ENCODE measurements at regions not wholly inside any gene's neighbourhood (a gene's known extent, or its start where the extent isn't known, plus 50 kb on each side); places are given as distances from the start of the nearest gene placed in this dataset.

- Mint-ChIP-seq H3K9me3 (no peaks in the 10 kb centered on the region), H3K27ac (no peak overlapping the region), H3K4me1 (no peaks in the 10 kb centered on the region), H3K36me3 (no peaks in the 10 kb centered on the region), H3K4me3 (no peak overlapping the region), H3K27me3 (peaks cover 4 to 12% of the 10 kb centered on the region in 2 donors)
- Histone ChIP-seq H3K9me3 (ENCODE audit: low read length) (no peaks in the 10 kb centered on the region), H3K27me3 (ENCODE audit: insufficient read depth, low read length, poor library complexity, severe bottlenecking) (no peaks in the 10 kb centered on the region), H3K4me3 (ENCODE audit: low read length) (no peak overlapping the region), H3K4me1 (ENCODE audit: insufficient read depth, low read length) (no peaks in the 10 kb centered on the region), H3K27ac (ENCODE audit: low read depth, low read length) (no peak overlapping the region), H3K36me3 (ENCODE audit: insufficient read depth, low read length) (no peaks in the 10 kb centered on the region)
- DNase-seq, result no peak
- POLR2A ChIA-PET, result no interaction called here
- CTCF ChIA-PET, result interaction anchor here (0.6 to 1.6 kb wide), 5 partner anchors 13 to 442 kb away, joined by 3 to 4 read pairs (median 3); no protein-coding TSS in a partner anchor
Measured at GRCh38 chr12:46676797-46677520, 148.8 kb downstream of the SLC38A4 start.

GRCh38 chr12:46676396-46676795 is 149.4 kb downstream of the SLC38A4 start:
- no peaks in the 10 kb centered on the region for H3K9me3 Mint-ChIP-seq
- Histone ChIP-seq H3K27ac (ENCODE audit: low read depth, low read length) (no peak overlapping the region), H3K27me3 (ENCODE audit: insufficient read depth, low read length, poor library complexity, severe bottlenecking) (no peaks in the 10 kb centered on the region), H3K9me3 (ENCODE audit: low read length) (no peaks in the 10 kb centered on the region), H3K36me3 (ENCODE audit: insufficient read depth, low read length) (no peaks in the 10 kb centered on the region), H3K4me3 (ENCODE audit: low read length) (no peak overlapping the region), H3K4me1 (ENCODE audit: insufficient read depth, low read length) (no peaks in the 10 kb centered on the region)
- DNase-seq, result no peak
- POLR2A ChIA-PET, result no interaction called here
- CTCF ChIA-PET, result interaction anchor here (0.6 to 1.6 kb wide), 3 partner anchors 12 to 442 kb away, joined by 3 to 4 read pairs (median 4); no protein-coding TSS in a partner anchor
- no peaks in the 10 kb centered on the region for H3K4me1 Mint-ChIP-seq
- H3K36me3 Mint-ChIP-seq, result no peaks in the 10 kb centered on the region
- no peak overlapping the region for H3K4me3 Mint-ChIP-seq
- peaks cover 4 to 12% of the 10 kb centered on the region in 2 donors for H3K27me3 Mint-ChIP-seq
- no peak overlapping the region for H3K27ac Mint-ChIP-seq

DNA sequence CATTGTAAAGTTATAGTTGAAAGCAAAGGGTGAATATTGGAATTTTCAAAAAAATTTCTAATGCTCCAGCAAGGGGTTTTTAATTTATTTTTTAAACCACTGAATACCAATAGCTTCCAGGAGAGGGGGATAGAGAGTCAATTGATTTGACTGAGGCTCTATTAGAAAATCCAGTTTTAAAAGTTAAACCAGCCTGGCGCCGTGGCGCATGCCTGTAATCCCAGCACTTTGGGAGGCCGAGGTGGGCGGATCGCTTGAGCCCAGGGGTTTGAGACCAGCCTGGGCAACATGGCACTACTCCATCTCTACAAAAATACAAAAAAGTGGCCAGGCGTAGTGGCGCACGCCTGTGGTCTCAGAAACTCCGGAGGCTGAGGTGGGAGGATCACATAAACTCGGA is 150.1 kb downstream of the SLC38A4 start:
- H3K4me3 ChIP-seq (ENCODE audit: low read length), result no peak overlapping the region
- Mint-ChIP-seq H3K27me3 (peaks cover 4 to 12% of the 10 kb centered on the region in 2 donors), H3K4me3 (no peak overlapping the region), H3K4me1 (no peaks in the 10 kb centered on the region), H3K27ac (no peak overlapping the region), H3K9me3 (no peaks in the 10 kb centered on the region), H3K36me3 (no peaks in the 10 kb centered on the region)
- no peaks in the 10 kb centered on the region for H3K9me3 ChIP-seq (ENCODE audit: low read length)
- ChIA-PET POLR2A (no interaction called here), CTCF (interaction anchor here (1.0 to 1.6 kb wide), 3 partner anchors 12 to 232 kb away, joined by 3 to 5 read pairs (median 3); no protein-coding TSS in a partner anchor)
- H3K4me1 ChIP-seq (ENCODE audit: insufficient read depth, low read length), result no peaks in the 10 kb centered on the region
- H3K27me3 ChIP-seq (ENCODE audit: insufficient read depth, low read length, poor library complexity, severe bottlenecking), result no peaks in the 10 kb centered on the region
- H3K36me3 ChIP-seq (ENCODE audit: insufficient read depth, low read length), result no peaks in the 10 kb centered on the region
- DNase-seq, result peak in 1 of 5 donors; percentile 20
- H3K27ac ChIP-seq (ENCODE audit: low read depth, low read length), result no peak overlapping the region

GRCh38 chr12:46674800-46675199 is 151.0 kb downstream of the SLC38A4 start:
- CTCF ChIA-PET, result interaction anchor here (1.2 to 1.6 kb wide), 2 partner anchors 13 to 321 kb away, joined by 3 to 5 read pairs; no protein-coding TSS in a partner anchor
- H3K4me3 Mint-ChIP-seq, result no peak overlapping the region
- Histone ChIP-seq H3K4me1 (ENCODE audit: insufficient read depth, low read length) (no peaks in the 10 kb centered on the region), H3K36me3 (ENCODE audit: insufficient read depth, low read length) (no peaks in the 10 kb centered on the region), H3K27ac (ENCODE audit: low read depth, low read length) (no peak overlapping the region), H3K9me3 (ENCODE audit: low read length) (no peaks in the 10 kb centered on the region), H3K27me3 (ENCODE audit: insufficient read depth, low read length, poor library complexity, severe bottlenecking) (no peaks in the 10 kb centered on the region), H3K4me3 (ENCODE audit: low read length) (no peak overlapping the region)
- peaks cover 4 to 9% of the 10 kb centered on the region in 2 donors for H3K27me3 Mint-ChIP-seq
- no peak overlapping the region for H3K27ac Mint-ChIP-seq
- DNase-seq, result no peak
- POLR2A ChIA-PET, result no interaction called here
- peaks cover 0 to 6% (median 0%) of the 10 kb centered on the region in 3 donors for H3K36me3 Mint-ChIP-seq
- H3K9me3 Mint-ChIP-seq, result peaks cover 0 to 4% (median 4%) of the 10 kb centered on the region in 5 donors
- H3K4me1 Mint-ChIP-seq, result no peaks in the 10 kb centered on the region

DNA sequence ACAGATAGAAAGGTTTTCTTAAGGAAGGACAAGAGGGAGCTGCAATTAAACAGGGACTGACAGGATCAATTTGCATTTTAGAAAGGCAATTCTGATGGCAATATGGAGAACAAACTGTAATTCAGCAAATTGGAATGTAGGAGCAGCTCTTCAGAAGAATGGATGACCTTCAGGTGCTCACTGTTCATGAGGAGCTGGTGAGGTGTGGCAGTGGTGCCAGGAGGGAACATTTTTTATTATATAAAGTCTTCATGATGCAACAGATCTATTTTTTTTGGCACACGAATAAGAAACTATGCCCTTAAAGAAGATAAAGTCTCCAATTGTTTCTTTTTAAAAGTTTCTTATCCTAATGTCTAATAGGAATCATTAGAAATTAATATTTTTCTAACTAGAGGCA is 151.7 kb downstream of the SLC38A4 start:
- Mint-ChIP-seq H3K27me3 (peaks cover 4 to 9% of the 10 kb centered on the region in 2 donors), H3K4me1 (no peaks in the 10 kb centered on the region), H3K4me3 (no peak overlapping the region), H3K36me3 (peaks cover 0 to 6% (median 0%) of the 10 kb centered on the region in 3 donors), H3K9me3 (peaks cover 0 to 7% (median 4%) of the 10 kb centered on the region in 5 donors), H3K27ac (peak overlapping the region in 1 of 8 donors; percentile 6)
- ChIA-PET CTCF (interaction anchor here (1.2 to 1.6 kb wide), 2 partner anchors 13 to 321 kb away, joined by 3 to 5 read pairs; no protein-coding TSS in a partner anchor), POLR2A (no interaction called here)
- no peaks in the 10 kb centered on the region for H3K36me3 ChIP-seq (ENCODE audit: insufficient read depth, low read length)
- no peak overlapping the region for H3K4me3 ChIP-seq (ENCODE audit: low read length)
- no peaks in the 10 kb centered on the region for H3K4me1 ChIP-seq (ENCODE audit: insufficient read depth, low read length)
- DNase-seq, result no peak
- no peaks in the 10 kb centered on the region for H3K27me3 ChIP-seq (ENCODE audit: insufficient read depth, low read length, poor library complexity, severe bottlenecking)
- no peak overlapping the region for H3K27ac ChIP-seq (ENCODE audit: low read depth, low read length)
- no peaks in the 10 kb centered on the region for H3K9me3 ChIP-seq (ENCODE audit: low read length)

DNA sequence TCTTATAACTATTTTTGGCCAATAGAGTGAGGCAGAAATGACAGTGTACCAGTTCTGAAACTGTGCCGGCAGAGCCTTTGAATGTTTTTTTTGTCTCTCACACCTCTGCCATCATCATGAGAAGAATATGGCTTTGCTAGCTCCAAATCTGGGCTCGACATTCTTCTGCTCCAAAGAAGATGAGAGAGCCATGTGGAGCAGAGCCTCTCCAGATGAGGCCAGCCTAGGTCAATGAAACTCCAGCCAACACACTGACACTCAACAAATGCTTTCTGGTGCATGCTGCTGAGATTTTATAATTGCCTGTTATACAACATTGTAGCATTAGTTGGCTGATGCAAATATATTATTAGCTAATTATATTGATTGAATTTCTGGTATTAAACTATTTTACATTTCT is 154.7 kb downstream of the SLC38A4 start:
- Histone ChIP-seq H3K9me3 (ENCODE audit: low read length) (no peaks in the 10 kb centered on the region), H3K27me3 (ENCODE audit: insufficient read depth, low read length, poor library complexity, severe bottlenecking) (no peaks in the 10 kb centered on the region), H3K4me3 (ENCODE audit: low read length) (no peak overlapping the region), H3K36me3 (ENCODE audit: insufficient read depth, low read length) (no peaks in the 10 kb centered on the region), H3K27ac (ENCODE audit: low read depth, low read length) (no peak overlapping the region), H3K4me1 (ENCODE audit: insufficient read depth, low read length) (no peaks in the 10 kb centered on the region)
- H3K27me3 Mint-ChIP-seq, result peaks cover 2 to 9% of the 10 kb centered on the region in 2 donors
- no peak overlapping the region for H3K27ac Mint-ChIP-seq
- H3K4me1 Mint-ChIP-seq, result no peaks in the 10 kb centered on the region
- no peak for DNase-seq
- H3K4me3 Mint-ChIP-seq, result no peak overlapping the region
- POLR2A ChIA-PET, result no interaction called here
- CTCF ChIA-PET, result no interaction called here
- H3K36me3 Mint-ChIP-seq, result peaks cover 0 to 13% (median 0%) of the 10 kb centered on the region in 3 donors
- peaks cover 0 to 7% (median 4%) of the 10 kb centered on the region in 5 donors for H3K9me3 Mint-ChIP-seq

DNA sequence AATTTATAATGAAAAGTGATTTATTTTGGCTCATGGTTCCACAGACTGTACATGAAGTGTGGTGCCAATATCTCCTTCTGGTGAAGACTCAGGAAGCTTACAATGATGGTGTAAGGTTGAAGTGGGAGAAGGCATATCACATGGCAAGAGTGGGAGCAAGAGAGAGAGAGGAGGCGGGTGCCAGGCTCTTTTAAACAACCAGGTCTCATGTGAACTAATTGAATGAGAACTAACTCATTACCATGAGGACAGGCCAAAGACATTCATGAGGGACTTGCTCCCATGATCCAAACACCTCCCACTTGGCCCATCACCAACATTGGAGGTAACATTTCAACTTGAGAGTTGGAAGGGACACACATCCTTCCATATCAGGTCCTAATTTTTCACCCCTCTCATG is 155.2 kb downstream of the SLC38A4 start:
- Histone ChIP-seq H3K36me3 (ENCODE audit: insufficient read depth, low read length) (no peaks in the 10 kb centered on the region), H3K9me3 (ENCODE audit: low read length) (no peaks in the 10 kb centered on the region), H3K4me1 (ENCODE audit: insufficient read depth, low read length) (no peaks in the 10 kb centered on the region), H3K27me3 (ENCODE audit: insufficient read depth, low read length, poor library complexity, severe bottlenecking) (no peaks in the 10 kb centered on the region), H3K4me3 (ENCODE audit: low read length) (no peak overlapping the region), H3K27ac (ENCODE audit: low read depth, low read length) (no peak overlapping the region)
- POLR2A ChIA-PET, result no interaction called here
- H3K9me3 Mint-ChIP-seq, result peaks cover 0 to 7% (median 4%) of the 10 kb centered on the region in 5 donors
- H3K27ac Mint-ChIP-seq, result no peak overlapping the region
- CTCF ChIA-PET, result no interaction called here
- H3K36me3 Mint-ChIP-seq, result peaks cover 0 to 13% (median 0%) of the 10 kb centered on the region in 3 donors
- no peaks in the 10 kb centered on the region for H3K4me1 Mint-ChIP-seq
- H3K27me3 Mint-ChIP-seq, result peaks cover 2 to 9% of the 10 kb centered on the region in 2 donors
- no peak for DNase-seq
- H3K4me3 Mint-ChIP-seq, result no peak overlapping the region

DNA sequence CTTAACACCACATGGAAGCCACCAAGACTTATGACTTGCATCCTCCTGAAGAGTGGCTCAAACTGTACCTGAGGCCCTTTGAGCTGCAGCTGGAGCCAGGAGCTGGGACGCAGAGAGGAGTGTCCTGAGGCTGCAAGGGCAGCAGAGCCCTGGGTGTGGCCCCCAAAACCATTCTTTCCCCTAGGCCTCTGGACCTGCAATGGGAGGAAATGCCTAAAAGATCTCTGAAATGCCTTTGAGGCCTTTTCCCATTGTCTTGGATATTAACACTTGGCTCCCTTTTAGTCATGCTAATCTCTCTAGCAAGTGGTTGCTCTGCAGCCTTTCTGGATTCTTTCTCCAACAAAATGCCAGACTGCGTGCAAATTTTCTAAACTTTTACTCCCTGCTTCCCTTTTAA is 156.1 kb downstream of the SLC38A4 start:
- CTCF ChIA-PET, result no interaction called here
- H3K4me1 Mint-ChIP-seq, result peaks cover 0 to 6% (median 4%) of the 10 kb centered on the region in 3 donors

More for the DNA sequence above, 156.1 kb downstream of the SLC38A4 start:
- DNase-seq, result no peak
- peak overlapping the region in 1 of 8 donors; percentile 33 for H3K27ac Mint-ChIP-seq
- POLR2A ChIA-PET, result no interaction called here
- H3K36me3 Mint-ChIP-seq, result peaks cover 0 to 13% (median 0%) of the 10 kb centered on the region in 3 donors
- Histone ChIP-seq H3K4me1 (ENCODE audit: insufficient read depth, low read length) (no peaks in the 10 kb centered on the region), H3K27ac (ENCODE audit: low read depth, low read length) (no peak overlapping the region), H3K9me3 (ENCODE audit: low read length) (no peaks in the 10 kb centered on the region), H3K36me3 (ENCODE audit: insufficient read depth, low read length) (no peaks in the 10 kb centered on the region), H3K4me3 (ENCODE audit: low read length) (no peak overlapping the region), H3K27me3 (ENCODE audit: insufficient read depth, low read length, poor library complexity, severe bottlenecking) (no peaks in the 10 kb centered on the region)
- peaks cover 0 to 7% (median 4%) of the 10 kb centered on the region in 5 donors for H3K9me3 Mint-ChIP-seq
- H3K4me3 Mint-ChIP-seq, result no peak overlapping the region
- peaks cover 2 to 5% of the 10 kb centered on the region in 2 donors for H3K27me3 Mint-ChIP-seq

Measured in CD8-positive, alpha-beta memory T cell (primary cell).